GM21526 (cell line): ENCODE measurements at regions not wholly inside any gene's neighbourhood (a gene's known extent, or its start where the extent isn't known, plus 50 kb on each side); places are given as distances from the start of the nearest gene placed in this dataset.

Experiments
- ATAC-seq: cut with Tn5 transposase; IDR thresholded peaks from one replicate; pipeline ENCODE4 v1.9.1; 2021; ENCODE audit warnings: moderate library complexity; ENCODE audit not compliant: unreplicated experiment, low FRiP score

- ATAC-seq: no peak
These were observed 378.8 kb upstream of the PRMT6 start for GRCh38 chr1:106677721-106678120.

GRCh38 chr1:106678279-106679050, 378.0 kb upstream of the PRMT6 start:
- no peak for ATAC-seq

DNA sequence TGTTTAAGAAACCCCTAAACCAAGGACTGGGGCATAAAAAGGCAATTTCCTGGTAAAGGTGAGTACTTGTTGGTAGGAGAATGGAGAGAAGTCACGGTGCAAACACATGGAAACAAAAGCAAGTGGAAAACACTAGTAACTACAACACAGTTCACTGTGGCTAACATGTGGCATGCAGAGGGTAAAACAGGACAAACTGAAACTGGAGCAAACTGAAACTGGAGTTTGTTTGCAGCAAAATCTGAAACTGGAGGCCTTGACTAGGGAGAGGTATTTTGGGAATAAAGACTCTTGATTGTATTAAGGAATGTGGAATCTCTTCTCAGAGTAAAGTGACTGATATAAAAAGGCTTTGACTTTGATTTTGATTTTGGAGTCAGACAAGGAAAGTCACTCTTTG, 376.3 kb upstream of the PRMT6 start:
- ATAC-seq: no peak

GRCh38 chr1:106680776-106681344, 375.6 kb upstream of the PRMT6 start:
- no peak for ATAC-seq

- ATAC-seq: no peak
These were observed 374.4 kb upstream of the PRMT6 start for GRCh38 chr1:106681939-106682522.

GRCh38 chr1:106688446-106688845, 368.0 kb upstream of the PRMT6 start:
- no peak for ATAC-seq

- ATAC-seq: no peak
These were observed 357.8 kb upstream of the PRMT6 start for GRCh38 chr1:106698660-106699059.

- no peak for ATAC-seq
These were observed 357.0 kb upstream of the PRMT6 start for GRCh38 chr1:106699433-106699832.

DNA sequence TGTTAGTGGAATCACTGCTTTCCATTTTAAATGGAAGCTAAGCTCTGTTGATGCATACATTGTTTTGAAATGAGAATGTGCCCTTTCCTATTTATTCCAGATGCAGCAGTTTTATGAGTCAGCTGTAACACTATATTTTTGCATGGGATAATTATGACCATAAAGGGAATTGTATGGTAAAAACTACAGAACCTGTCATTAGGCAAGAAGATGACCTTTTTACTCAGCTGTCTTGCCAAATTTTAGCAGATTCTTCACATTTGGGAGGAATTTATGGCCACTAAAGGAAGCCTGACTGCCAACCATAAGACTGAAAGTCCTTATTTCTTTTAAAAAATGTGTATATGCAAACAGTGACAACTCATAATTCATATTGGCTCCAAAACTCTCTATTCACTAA, 356.3 kb upstream of the PRMT6 start:
- ATAC-seq: no peak

DNA sequence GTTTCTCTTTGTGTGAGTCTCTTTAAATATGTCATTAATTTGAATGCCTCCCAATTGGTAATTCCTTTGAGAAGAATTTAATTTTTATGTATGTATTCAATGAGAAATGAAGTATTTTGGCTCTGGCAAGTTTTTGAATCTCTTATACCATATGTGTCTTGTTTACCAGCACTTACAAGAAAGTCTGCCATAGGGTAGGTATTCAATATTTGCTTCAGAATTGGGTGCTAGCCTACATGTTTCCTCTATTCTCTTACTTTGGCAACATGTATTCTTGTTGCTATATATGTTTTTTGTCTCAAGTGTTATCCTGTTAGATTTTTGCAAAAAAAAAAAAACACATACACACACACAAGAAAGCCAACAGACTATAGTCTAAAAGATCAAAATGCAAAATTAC, 350.5 kb upstream of the PRMT6 start:
- no peak for ATAC-seq

DNA sequence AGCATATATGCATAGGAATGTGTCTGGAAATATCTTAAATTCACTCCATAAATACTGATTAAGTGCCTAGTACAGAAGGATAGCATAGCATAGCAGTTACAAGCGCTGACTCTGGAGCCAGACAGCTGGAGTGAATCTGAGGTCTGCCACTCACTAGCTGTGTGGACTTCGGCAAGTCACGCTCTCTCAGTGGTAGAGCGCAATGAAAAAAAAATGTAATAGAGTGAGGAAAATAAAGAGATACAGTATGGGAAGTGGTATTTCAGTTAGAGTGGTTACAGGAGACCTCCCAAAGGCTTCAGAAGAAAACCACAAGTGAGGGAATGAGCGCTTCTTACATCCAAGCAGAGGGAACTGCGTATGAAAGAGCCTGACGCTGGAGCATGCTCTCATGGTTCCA, 338.9 kb upstream of the PRMT6 start:
- ATAC-seq: no peak

- no peak for ATAC-seq
These were observed 334.7 kb upstream of the PRMT6 start for GRCh38 chr1:106721790-106722189.

DNA sequence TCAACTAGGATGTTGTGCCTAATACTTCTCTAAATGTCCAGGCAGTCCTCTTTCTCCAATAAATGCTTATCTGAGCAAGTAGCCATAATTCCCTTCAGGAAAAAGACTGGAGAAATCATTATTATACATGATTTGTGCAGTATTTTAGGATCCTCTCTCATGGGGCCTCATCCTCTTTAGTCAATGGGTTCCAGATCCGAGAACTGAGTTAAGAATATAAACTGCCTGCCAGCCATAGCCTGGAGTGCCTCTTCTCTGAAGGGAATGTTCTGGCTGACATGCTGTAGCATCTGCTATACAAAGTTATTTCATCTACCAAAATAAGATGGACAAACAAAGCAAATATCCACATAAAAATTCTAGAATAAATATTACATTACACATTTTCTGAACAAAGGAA, 334.0 kb upstream of the PRMT6 start:
- no peak for ATAC-seq

DNA sequence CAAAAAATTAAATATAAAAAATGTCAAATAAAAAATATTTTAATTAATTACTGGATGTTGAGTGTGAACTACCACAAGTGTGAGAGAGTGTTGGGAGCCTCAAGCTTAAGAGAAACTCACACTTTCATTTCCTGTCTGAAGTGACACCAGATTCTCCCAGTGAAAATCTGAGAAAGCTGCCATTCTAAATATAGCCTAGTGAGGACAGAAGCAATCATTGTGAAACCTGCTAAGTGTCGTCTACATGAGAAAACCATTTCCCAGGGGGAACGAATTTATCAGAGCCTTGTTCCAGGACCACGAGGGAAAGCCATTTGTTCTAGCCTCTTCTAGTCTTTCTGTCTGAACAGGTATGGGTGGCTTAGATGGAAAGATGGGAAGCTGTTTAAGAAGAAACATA, 329.3 kb upstream of the PRMT6 start:
- ATAC-seq: peak; percentile 88

DNA sequence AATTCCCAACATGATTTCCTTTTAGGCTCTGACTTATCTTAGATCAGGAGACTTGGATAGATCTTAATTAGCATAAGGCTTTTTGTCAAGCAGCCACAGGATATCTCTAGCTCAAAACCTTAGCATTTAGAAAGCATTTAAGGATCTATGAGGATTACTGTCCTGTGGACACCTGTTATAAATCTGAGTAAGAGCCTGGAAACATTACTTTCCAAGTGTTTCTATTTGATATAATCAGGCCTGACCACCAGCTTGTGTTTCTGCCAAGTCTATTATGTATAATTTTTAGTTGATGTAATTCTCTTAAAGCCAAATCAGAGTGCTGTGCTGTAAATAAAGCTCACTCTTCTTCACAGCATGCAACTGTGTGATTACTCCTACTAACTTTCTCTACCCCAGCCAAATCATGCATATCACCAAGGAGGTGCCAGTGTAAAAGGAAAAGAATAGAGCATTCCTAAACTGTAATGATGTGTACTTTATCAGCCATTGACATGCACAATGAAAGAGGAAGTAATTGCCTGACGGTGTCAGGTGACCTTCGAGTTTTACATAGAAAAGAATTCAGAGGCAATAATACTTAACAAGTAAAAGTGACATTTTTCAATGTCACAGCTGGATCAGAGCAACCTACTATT, 309.9 kb upstream of the PRMT6 start:
- no peak for ATAC-seq

- ATAC-seq: no peak
These were observed 309.2 kb upstream of the PRMT6 start for GRCh38 chr1:106747232-106747631.

DNA sequence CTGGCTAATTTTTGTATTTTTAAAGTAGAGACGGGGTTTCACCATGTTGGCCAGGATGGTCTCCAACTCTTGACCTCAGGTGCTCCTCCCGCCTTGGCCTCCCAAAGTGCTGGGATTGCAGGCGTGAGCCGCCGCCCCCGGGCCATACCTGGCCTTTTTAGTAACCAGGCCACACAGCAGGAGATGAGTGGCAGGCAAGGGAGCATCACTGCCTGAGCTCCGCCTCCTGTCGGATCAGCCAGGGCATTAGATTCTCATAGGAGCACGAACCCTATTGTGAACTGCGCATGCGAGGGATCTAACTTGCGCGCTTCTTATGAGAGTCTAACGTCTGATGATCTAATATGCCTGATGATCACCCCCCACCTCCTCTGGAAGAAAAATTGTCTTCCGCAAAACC, 308.7 kb upstream of the PRMT6 start:
- ATAC-seq: no peak

DNA sequence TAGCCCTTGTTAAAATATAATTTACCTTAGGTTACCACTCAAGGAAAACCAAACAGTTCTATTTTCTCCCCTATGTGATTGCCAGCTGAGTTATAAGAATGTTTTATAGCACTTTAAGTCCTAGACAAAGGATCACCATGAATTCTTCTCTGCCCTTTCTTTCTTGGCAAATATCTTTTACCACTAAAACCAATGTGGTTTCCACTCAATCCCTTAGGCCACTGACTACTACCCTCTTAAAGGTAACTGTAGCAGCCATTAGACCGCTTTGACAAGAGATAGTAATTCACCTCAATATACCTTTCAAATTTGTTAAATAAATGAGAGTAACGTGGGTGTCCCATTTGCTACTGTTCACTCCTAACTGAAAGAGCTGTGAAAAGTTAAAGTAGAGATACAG, 307.9 kb upstream of the PRMT6 start:
- ATAC-seq: no peak

- ATAC-seq: no peak
These were observed 307.0 kb upstream of the PRMT6 start for GRCh38 chr1:106749491-106749890.

- ATAC-seq: no peak
These were observed 306.6 kb upstream of the PRMT6 start for GRCh38 chr1:106749906-106750305.

- ATAC-seq: no peak
These were observed 305.5 kb upstream of the PRMT6 start for GRCh38 chr1:106751002-106751401.

DNA sequence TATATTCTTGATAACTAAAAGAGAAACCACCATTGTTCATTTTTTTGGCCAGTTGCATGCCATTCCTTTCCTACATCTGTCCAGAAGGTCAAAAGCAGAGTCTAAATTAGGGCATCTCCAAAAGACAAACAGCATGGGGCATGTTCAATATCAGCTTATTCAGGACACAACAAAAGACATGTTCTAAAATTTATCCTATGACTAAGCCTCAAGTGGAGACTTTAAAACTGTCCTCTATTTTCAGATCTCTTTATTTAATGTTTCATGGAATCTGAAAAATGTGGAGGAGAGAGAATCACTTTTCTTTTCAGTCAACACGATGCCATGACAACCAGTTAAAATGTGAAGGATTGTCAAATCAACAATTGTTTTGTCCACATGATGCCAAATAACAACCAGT, 303.4 kb upstream of the PRMT6 start:
- no peak for ATAC-seq
